ENCODE measurements at regions not wholly inside any gene's neighbourhood (a gene's known extent, or its start where the extent isn't known, plus 50 kb on each side); places are given as distances from the start of the nearest gene placed in this dataset.

GRCh38 chr4:37528166-37528885 is 157.8 kb downstream of the RELL1 start:
- peaks cover 14% of the 10 kb centered on the region; the same call in 1 of the 2 replicates for H3K4me1 ChIP-seq
- Mint-ChIP-seq H3K4me1 (ENCODE audit: low read depth, unreplicated experiment) (no peaks in the 10 kb centered on the region), H3K9me3 (ENCODE audit: unreplicated experiment) (no peaks in the 10 kb centered on the region), H3K27me3 (ENCODE audit: insufficient read depth, unreplicated experiment) (no peaks in the 10 kb centered on the region), H3K4me3 (ENCODE audit: unreplicated experiment) (no peak overlapping the region), H3K36me3 (ENCODE audit: insufficient read depth, unreplicated experiment) (no peaks in the 10 kb centered on the region), H3K27ac (ENCODE audit: unreplicated experiment) (no peak overlapping the region)
- intact Hi-C loops (cut with micrococcal nuclease; ENCODE audit: unreplicated experiment): loop anchor here (1.0 to 5.0 kb wide), 4 partner anchors 14 to 138 kb away; a partner anchor contains a TSS
- H3K9me3 ChIP-seq: no peaks in the 10 kb centered on the region
- no peaks in the 10 kb centered on the region for H3K36me3 ChIP-seq (ENCODE audit: control insufficient read depth, insufficient read depth, low read length)
- BruUV-seq (replicated peaks): no TSS peak
- POLR2A ChIA-PET: interaction anchor here (1.4 kb wide), 1 partner anchor 76 kb away, joined by 4 read pairs; no protein-coding TSS in a partner anchor
- no peak overlapping the region for H3K4me3 ChIP-seq (ENCODE audit: low read depth, low read length)
- TF ChIP-seq CTCF (IDR thresholded peaks at IDR 0.05; ENCODE audit: insufficient read depth in 1 of 2, low read depth in 1 of 2, low read length in 1 of 2, severe bottlenecking in 1 of 2, unreplicated experiment in 1 of 2): no peak
- peak; percentile 41 to 51 for DNase-seq
- CTCF ChIA-PET: interaction anchor here (0.6 to 1.7 kb wide), 5 partner anchors 47 to 274 kb away, joined by 3 to 33 read pairs (median 3); a partner anchor contains a TSS
- no peaks in the 10 kb centered on the region for H3K27me3 ChIP-seq (replicated peaks; ENCODE audit: control insufficient read depth, insufficient read depth, low read length)

- Mint-ChIP-seq H3K9me3 (ENCODE audit: unreplicated experiment) (peaks cover 26% of the 10 kb centered on the region), H3K36me3 (ENCODE audit: insufficient read depth, unreplicated experiment) (no peaks in the 10 kb centered on the region), H3K4me1 (ENCODE audit: low read depth, unreplicated experiment) (no peaks in the 10 kb centered on the region), H3K27me3 (ENCODE audit: insufficient read depth, unreplicated experiment) (no peaks in the 10 kb centered on the region), H3K27ac (ENCODE audit: unreplicated experiment) (no peak overlapping the region), H3K4me3 (ENCODE audit: unreplicated experiment) (no peak overlapping the region)
- H3K27me3 ChIP-seq (replicated peaks; ENCODE audit: control insufficient read depth, insufficient read depth, low read length): no peaks in the 10 kb centered on the region
- no peaks in the 10 kb centered on the region for H3K36me3 ChIP-seq (ENCODE audit: control insufficient read depth, insufficient read depth, low read length)
- H3K4me1 ChIP-seq: peaks cover 7% of the 10 kb centered on the region; the same call in 1 of the 2 replicates
- CTCF ChIA-PET: no interaction called here
- no peak overlapping the region for H3K4me3 ChIP-seq (ENCODE audit: low read depth, low read length)
- peaks cover 9% of the 10 kb centered on the region for H3K9me3 ChIP-seq
- no peak for TF ChIP-seq CTCF (IDR thresholded peaks at IDR 0.05; ENCODE audit: insufficient read depth in 1 of 2, low read depth in 1 of 2, low read length in 1 of 2, severe bottlenecking in 1 of 2, unreplicated experiment in 1 of 2)
- POLR2A ChIA-PET: no interaction called here
- BruUV-seq (replicated peaks): no TSS peak
- intact Hi-C loops (cut with micrococcal nuclease; ENCODE audit: unreplicated experiment): no loop called here
- DNase-seq: no peak
Observed at GRCh38 chr4:37524267-37524666, 161.9 kb downstream of the RELL1 start.

- no peak overlapping the region for H3K4me3 ChIP-seq (ENCODE audit: low read depth, low read length)
- TF ChIP-seq CTCF (IDR thresholded peaks at IDR 0.05; ENCODE audit: insufficient read depth in 1 of 2, low read depth in 1 of 2, low read length in 1 of 2, severe bottlenecking in 1 of 2, unreplicated experiment in 1 of 2): no peak
- peaks cover 13% of the 10 kb centered on the region for H3K9me3 ChIP-seq
- Mint-ChIP-seq H3K4me3 (ENCODE audit: unreplicated experiment) (no peak overlapping the region), H3K9me3 (ENCODE audit: unreplicated experiment) (peaks cover 30% of the 10 kb centered on the region), H3K36me3 (ENCODE audit: insufficient read depth, unreplicated experiment) (peaks cover 1% of the 10 kb centered on the region), H3K27me3 (ENCODE audit: insufficient read depth, unreplicated experiment) (no peaks in the 10 kb centered on the region), H3K4me1 (ENCODE audit: low read depth, unreplicated experiment) (no peaks in the 10 kb centered on the region), H3K27ac (ENCODE audit: unreplicated experiment) (no peak overlapping the region)
- intact Hi-C loops (cut with micrococcal nuclease; ENCODE audit: unreplicated experiment): no loop called here
- CTCF ChIA-PET: no interaction called here
- H3K27me3 ChIP-seq (replicated peaks; ENCODE audit: control insufficient read depth, insufficient read depth, low read length): no peaks in the 10 kb centered on the region
- no peaks in the 10 kb centered on the region for H3K36me3 ChIP-seq (ENCODE audit: control insufficient read depth, insufficient read depth, low read length)
- BruUV-seq (replicated peaks): no TSS peak
- POLR2A ChIA-PET: no interaction called here
- DNase-seq: no peak
- peaks cover 3% of the 10 kb centered on the region; the same call in 1 of the 2 replicates for H3K4me1 ChIP-seq
Observed at GRCh38 chr4:37522996-37523395, 163.2 kb downstream of the RELL1 start.
